ENCODE measurements at regions not wholly inside any gene's neighbourhood (a gene's known extent, or its start where the extent isn't known, plus 50 kb on each side); places are given as distances from the start of the nearest gene placed in this dataset.

DNA sequence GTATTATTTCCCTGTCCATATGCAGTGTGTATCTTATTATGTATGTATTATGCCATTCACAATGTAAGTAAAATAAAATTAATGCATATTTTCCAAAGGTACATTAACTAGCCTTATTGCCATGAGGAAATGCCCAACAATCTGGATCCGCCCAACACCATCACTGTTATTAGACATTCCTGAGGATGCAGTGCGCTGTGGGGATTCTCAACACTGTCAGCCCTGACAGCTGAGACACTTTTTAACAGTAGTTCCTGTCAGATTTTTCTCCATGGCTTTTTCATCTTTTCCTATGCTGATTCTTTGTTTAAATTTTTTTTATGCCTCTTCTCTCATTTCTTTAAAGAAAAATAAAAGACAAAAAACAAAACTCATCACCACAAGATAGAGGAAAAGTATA, 1632.9 kb upstream of the PABPC4L start:
- intact Hi-C loops (cut with DNase I), result no loop called here
- ATAC-seq (no peak), DNase-seq (ENCODE audit: low spot score) (no peak)

GRCh38 chr4:135833529-135833928, 1631.9 kb upstream of the PABPC4L start:
- intact Hi-C loops (cut with DNase I), result no loop called here
- DNase-seq (ENCODE audit: low spot score) (no peak), ATAC-seq (no peak)

DNA sequence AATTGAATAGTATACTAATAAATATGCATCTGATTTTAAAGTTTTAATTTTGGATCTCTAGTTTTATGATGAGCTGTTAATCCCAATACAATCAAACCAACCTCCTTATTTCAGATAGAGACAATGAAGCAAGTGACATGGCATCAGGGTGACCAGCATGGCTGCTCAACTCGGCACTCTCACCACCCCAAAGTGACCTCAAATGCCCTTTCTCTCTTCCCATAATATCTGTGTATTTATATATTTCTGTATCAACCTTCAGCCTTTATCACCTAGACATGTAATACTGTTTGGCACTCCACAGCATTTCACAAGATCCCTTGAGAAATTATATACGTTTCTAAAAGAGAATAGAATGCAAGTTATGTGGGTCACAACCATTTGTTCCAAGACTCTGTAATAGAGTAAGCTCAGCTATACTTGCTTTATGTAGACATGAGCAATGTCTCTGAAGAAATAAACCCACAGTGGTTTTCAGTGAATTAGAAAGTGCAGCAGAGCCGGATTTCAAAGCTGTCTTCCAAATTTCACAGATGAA, 1623.2 kb upstream of the PABPC4L start:
- no peak for ATAC-seq
- intact Hi-C loops (cut with DNase I), result no loop called here

GRCh38 chr4:135804785-135805184, 1603.2 kb upstream of the PABPC4L start:
- DNase-seq (ENCODE audit: low spot score) (no peak), ATAC-seq (no peak)
- intact Hi-C loops (cut with DNase I), result no loop called here

More for the DNA sequence above, 1623.2 kb upstream of the PABPC4L start:
- no peak for DNase-seq (ENCODE audit: low spot score)

GRCh38 chr4:135777361-135777760, 1575.8 kb upstream of the PABPC4L start:
- ATAC-seq, result no peak
- no peak for DNase-seq (ENCODE audit: low spot score)
- intact Hi-C loops (cut with DNase I), result no loop called here

DNA sequence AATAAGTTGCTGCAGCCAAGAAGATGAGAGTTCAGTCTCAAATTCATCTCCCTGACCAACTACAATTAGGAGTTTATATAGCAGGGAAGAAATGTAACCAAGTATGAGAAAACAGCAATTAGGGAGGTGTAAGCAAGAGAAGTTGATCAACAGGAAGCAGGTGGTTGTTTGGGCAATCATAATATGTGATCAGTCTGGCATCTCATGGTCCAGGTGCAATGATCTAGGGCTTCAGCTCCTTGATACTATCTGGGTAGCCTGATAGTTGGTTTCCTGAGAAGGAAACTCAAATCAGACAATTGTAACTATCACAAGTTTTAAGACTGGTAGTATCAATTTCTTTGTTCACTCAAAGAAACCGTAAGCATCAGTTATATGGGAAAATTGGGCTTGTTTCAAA, 1574.3 kb upstream of the PABPC4L start:
- intact Hi-C loops (cut with DNase I), result no loop called here
- DNase-seq (ENCODE audit: low spot score) (no peak), ATAC-seq (no peak)

- intact Hi-C loops (cut with DNase I), result no loop called here
- DNase-seq (ENCODE audit: low spot score) (no peak), ATAC-seq (no peak)
These were observed 1568.9 kb upstream of the PABPC4L start for GRCh38 chr4:135770505-135770904.

DNA sequence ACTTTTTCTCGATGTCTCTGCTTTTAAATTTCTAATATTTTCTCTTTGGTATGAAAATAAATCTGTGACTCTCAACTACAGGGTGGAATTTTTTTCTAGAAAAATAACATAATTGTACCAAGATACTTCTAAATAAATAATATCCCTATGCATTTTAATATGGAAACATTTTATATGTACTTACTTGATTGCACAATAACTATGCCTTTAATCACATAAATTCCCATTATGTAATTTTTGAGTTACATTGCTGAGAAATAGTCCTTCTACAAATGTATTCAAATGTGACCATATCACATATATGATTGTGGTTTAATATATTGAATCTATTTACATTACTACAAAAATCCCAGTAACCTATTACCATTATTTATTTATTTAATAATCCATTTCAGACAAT, 1543.3 kb upstream of the PABPC4L start:
- DNase-seq (ENCODE audit: low spot score) (no peak), ATAC-seq (no peak)
- intact Hi-C loops (cut with DNase I), result no loop called here

DNA sequence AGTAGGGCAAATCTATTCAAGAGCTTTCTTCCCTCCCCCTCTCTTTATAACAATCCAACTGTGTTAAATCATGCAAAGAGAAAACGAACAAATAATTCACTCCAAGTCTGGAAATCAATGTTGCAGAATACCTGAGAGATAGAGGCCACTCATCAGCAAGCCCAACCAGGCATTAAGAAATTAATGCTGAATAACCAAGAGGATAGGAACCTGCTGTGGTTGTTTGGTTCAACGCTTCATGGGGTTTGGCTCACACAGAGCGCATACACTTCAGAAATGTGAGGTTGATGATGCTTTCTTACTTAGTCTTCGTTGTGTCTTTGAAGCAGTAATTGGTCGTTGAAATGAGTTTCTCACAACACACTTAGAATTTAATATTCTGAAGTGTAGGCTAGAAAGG, 1540.0 kb upstream of the PABPC4L start:
- DNase-seq (ENCODE audit: low spot score), result no peak
- no peak for ATAC-seq
- intact Hi-C loops (cut with DNase I), result no loop called here

DNA sequence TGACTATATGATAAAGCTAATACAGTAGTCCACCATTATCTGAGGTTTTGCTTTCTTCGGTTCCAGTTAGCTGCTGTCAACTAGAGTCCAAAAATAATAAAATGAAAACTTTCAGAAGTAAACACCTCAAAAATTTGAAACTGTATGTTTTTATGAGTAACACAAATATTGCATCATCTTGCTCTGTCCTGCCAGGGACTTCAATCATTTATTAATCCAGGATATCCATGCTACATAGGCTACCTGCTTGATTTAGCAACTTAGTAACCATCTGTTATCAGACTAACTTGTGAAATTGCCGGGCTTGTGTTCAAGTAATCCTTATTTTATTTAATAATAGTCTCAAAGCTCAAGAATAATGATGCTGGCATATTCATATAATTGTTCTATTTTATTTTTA, 1537.8 kb upstream of the PABPC4L start:
- DNase-seq (ENCODE audit: low spot score) (no peak), ATAC-seq (no peak)
- intact Hi-C loops (cut with DNase I), result no loop called here

DNA sequence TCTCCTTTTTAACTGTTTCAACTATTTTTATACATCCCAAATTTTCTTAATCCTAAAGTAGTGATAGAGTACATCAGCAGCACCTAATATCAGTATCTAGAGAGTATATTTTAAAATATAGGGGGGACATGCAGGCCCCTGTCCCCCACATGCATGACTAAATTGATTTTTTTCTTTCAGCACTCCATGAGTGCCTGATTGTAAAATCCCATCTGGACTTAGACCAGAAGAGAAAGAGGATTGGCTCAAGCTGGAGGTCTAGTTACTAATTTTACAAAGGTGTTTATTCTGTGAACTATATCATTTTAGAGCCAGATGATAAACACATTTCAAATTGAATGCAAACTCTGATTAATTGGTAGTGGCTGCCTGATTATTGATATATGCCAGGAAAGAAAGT, 1533.9 kb upstream of the PABPC4L start:
- intact Hi-C loops (cut with DNase I), result no loop called here
- DNase-seq (ENCODE audit: low spot score) (no peak), ATAC-seq (no peak)

DNA sequence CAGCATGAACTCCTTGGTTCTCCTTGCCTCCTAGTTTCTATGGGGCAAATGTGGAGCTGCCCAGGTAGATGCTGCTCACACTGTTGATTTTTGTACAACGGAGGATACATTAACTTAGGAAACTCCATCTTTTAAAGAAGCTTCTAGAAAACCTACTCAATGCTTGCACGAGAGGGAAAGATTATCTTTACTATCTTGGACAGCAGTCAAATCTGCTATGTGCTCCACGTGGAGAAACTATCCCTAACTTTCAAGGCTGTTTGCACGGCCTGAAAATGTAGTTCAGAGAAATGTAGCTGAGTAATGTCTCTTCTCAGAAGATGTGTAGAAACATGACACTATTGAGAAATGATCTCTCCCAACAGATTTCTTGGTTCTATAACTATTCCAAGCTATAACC, 1530.9 kb upstream of the PABPC4L start:
- DNase-seq (ENCODE audit: low spot score) (no peak), ATAC-seq (no peak)
- intact Hi-C loops (cut with DNase I), result no loop called here

GRCh38 chr4:135731682-135732081, 1530.1 kb upstream of the PABPC4L start:
- intact Hi-C loops (cut with DNase I), result no loop called here
- ATAC-seq (no peak), DNase-seq (ENCODE audit: low spot score) (no peak)

DNA sequence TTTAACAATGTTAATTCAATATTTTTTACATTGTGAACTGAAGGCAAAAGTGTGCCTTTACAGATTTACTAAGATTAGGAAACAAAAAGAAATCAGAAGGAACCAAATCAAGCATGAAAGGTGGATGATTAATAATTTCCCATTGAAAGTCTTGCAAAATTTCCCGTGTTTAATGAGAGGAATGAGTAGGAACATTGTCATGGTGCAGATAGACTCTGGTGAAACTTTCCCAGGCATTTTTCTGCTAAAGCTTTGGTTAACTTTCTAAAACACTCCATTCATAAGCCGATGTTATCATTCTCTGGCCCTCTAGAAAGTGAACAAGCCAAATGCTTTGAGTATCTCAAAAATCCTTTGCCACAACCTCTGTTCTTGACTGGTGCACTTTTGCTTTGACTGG, 1522.8 kb upstream of the PABPC4L start:
- DNase-seq (ENCODE audit: low spot score) (no peak), ATAC-seq (no peak)
- intact Hi-C loops (cut with DNase I), result no loop called here

DNA sequence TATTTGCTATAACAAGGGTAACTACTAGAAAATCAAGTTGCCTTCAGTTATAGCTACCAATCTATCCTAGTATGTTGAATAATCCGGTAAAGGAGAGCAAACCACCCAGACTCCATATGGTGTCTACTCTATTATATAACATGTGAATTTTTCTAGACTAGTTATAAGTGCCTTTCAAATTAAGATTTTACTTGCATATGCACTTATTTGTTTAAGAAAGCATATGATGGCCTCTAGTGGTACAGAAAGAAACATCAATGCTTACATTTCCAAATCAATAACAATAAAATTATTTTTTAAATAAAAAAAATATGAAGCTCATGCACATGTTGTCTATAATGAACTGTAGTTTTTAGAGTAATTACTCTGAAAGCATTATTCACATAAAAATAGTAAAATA, 1516.4 kb upstream of the PABPC4L start:
- no peak for DNase-seq (ENCODE audit: low spot score)
- intact Hi-C loops (cut with DNase I), result no loop called here
- ATAC-seq, result no peak

GRCh38 chr4:135705343-135705742, 1503.8 kb upstream of the PABPC4L start:
- DNase-seq (ENCODE audit: low spot score) (no peak), ATAC-seq (no peak)
- intact Hi-C loops (cut with DNase I), result no loop called here

- DNase-seq (ENCODE audit: low spot score) (no peak), ATAC-seq (no peak)
- intact Hi-C loops (cut with DNase I), result no loop called here
These were observed 1492.5 kb upstream of the PABPC4L start for GRCh38 chr4:135694066-135694465.

GRCh38 chr4:135684001-135684400, 1482.4 kb upstream of the PABPC4L start:
- no peak for ATAC-seq
- DNase-seq (ENCODE audit: low spot score), result no peak
- intact Hi-C loops (cut with DNase I), result no loop called here

GRCh38 chr4:135672202-135672601, 1470.6 kb upstream of the PABPC4L start:
- intact Hi-C loops (cut with DNase I), result no loop called here
- ATAC-seq, result no peak
- no peak for DNase-seq (ENCODE audit: low spot score)

- intact Hi-C loops (cut with DNase I), result no loop called here
- no peak for DNase-seq (ENCODE audit: low spot score)
- no peak for ATAC-seq
These were observed 1469.0 kb upstream of the PABPC4L start for GRCh38 chr4:135670548-135670947.

Data from sciatic nerve (tissue), 2 donors.